ENCODE measurements at regions not wholly inside any gene's neighbourhood (a gene's known extent, or its start where the extent isn't known, plus 50 kb on each side); places are given as distances from the start of the nearest gene placed in this dataset.

- Histone ChIP-seq H3K27ac (ENCODE audit: low read depth in 1 of 2, low read length in 2 of 2) (no peak overlapping the region), H3K9me3 (replicated peaks in 1 of 2; ENCODE audit: control insufficient read depth in 1 of 2, insufficient read depth in 1 of 2, low read length in 2 of 2) (no peaks in the 10 kb centered on the region), H3K36me3 (replicated peaks in 1 of 2; ENCODE audit: control insufficient read depth in 1 of 2, insufficient read depth in 2 of 2, low read length in 2 of 2) (no peaks in the 10 kb centered on the region), H4K20me1 (ENCODE audit: insufficient read depth, low read length) (no peaks in the 10 kb centered on the region), H3K27me3 (ENCODE audit: control insufficient read depth in 2 of 2, insufficient read depth in 2 of 2, low read length in 2 of 2) (no peaks in the 10 kb centered on the region), H3K4me3 (replicated peaks in 1 of 3; ENCODE audit: low read depth in 2 of 3, low read length in 3 of 3) (no peak overlapping the region), H3K79me2 (ENCODE audit: insufficient read depth, low read length) (no peaks in the 10 kb centered on the region), H3K4me1 (ENCODE audit: control insufficient read depth in 1 of 2, insufficient read depth in 2 of 2, low read length in 2 of 2) (no peaks in the 10 kb centered on the region), H3K4me2 (replicated peaks; ENCODE audit: extremely low read depth, low read length, poor library complexity, severe bottlenecking) (no peak overlapping the region), H3K9ac (ENCODE audit: insufficient read depth, low read length, poor library complexity, severe bottlenecking) (no peak overlapping the region), H2AFZ (ENCODE audit: insufficient read depth, low read depth, low read length, poor library complexity, severe bottlenecking) (no peak overlapping the region)
- no peak for DNase-seq
- intact Hi-C loops (cut with micrococcal nuclease), result no loop called here
- WGBS (ENCODE audit: insufficient coverage), result 86% methylated on average over 1 of the region's 5 CpGs
- Mint-ChIP-seq H3K36me3 (no peaks in the 10 kb centered on the region), H3K27ac (no peak overlapping the region), H3K9me3 (peaks cover 0 to 3% (median 0%) of the 10 kb centered on the region in 7 donors), H3K4me3 (no peak overlapping the region), H3K27me3 (ENCODE audit: low read depth in 3 of 3) (peaks cover 0 to 4% (median 4%) of the 10 kb centered on the region in 3 donors), H3K4me1 (no peaks in the 10 kb centered on the region)
- no peak for TF ChIP-seq CTCF (IDR thresholded peaks at IDR 0.05)
Observed at GRCh38 chr7:45342236-45342635, 184.6 kb downstream of the RAMP3 start.

- no peak for DNase-seq
- peaks cover 0 to 2% (median 0%) of the 10 kb centered on the region in 7 donors for H3K9me3 Mint-ChIP-seq
- Histone ChIP-seq H4K20me1 (ENCODE audit: insufficient read depth, low read length) (no peaks in the 10 kb centered on the region), H3K4me1 (ENCODE audit: control insufficient read depth in 1 of 2, insufficient read depth in 2 of 2, low read length in 2 of 2) (no peaks in the 10 kb centered on the region), H3K27ac (ENCODE audit: low read depth in 1 of 2, low read length in 2 of 2) (no peak overlapping the region), H3K79me2 (ENCODE audit: insufficient read depth, low read length) (no peaks in the 10 kb centered on the region), H2AFZ (ENCODE audit: insufficient read depth, low read depth, low read length, poor library complexity, severe bottlenecking) (no peak overlapping the region), H3K36me3 (replicated peaks in 1 of 2; ENCODE audit: control insufficient read depth in 1 of 2, insufficient read depth in 2 of 2, low read length in 2 of 2) (no peaks in the 10 kb centered on the region), H3K4me2 (replicated peaks; ENCODE audit: extremely low read depth, low read length, poor library complexity, severe bottlenecking) (no peak overlapping the region), H3K27me3 (ENCODE audit: control insufficient read depth in 2 of 2, insufficient read depth in 2 of 2, low read length in 2 of 2) (no peaks in the 10 kb centered on the region), H3K4me3 (replicated peaks in 1 of 3; ENCODE audit: low read depth in 2 of 3, low read length in 3 of 3) (no peak overlapping the region), H3K9ac (ENCODE audit: insufficient read depth, low read length, poor library complexity, severe bottlenecking) (no peak overlapping the region), H3K9me3 (replicated peaks in 1 of 2; ENCODE audit: control insufficient read depth in 1 of 2, insufficient read depth in 1 of 2, low read length in 2 of 2) (no peaks in the 10 kb centered on the region)
- H3K27ac Mint-ChIP-seq, result no peak overlapping the region
- intact Hi-C loops (cut with micrococcal nuclease), result no loop called here
- no peak overlapping the region for H3K4me3 Mint-ChIP-seq
- H3K27me3 Mint-ChIP-seq (ENCODE audit: low read depth in 3 of 3), result peaks cover 2 to 4% (median 4%) of the 10 kb centered on the region in 3 donors
- no peaks in the 10 kb centered on the region for H3K36me3 Mint-ChIP-seq
- no peaks in the 10 kb centered on the region for H3K4me1 Mint-ChIP-seq
- TF ChIP-seq CTCF (IDR thresholded peaks at IDR 0.05), result no peak
- 83% methylated on average over 1 of the region's 6 CpGs for WGBS (ENCODE audit: insufficient coverage)
Observed at GRCh38 chr7:45343746-45344145, 186.2 kb downstream of the RAMP3 start.
